ENCODE measurements at regions not wholly inside any gene's neighbourhood (a gene's known extent, or its start where the extent isn't known, plus 50 kb on each side); places are given as distances from the start of the nearest gene placed in this dataset.

GRCh38 chr2:76639171-76639680, 883.0 kb downstream of the LRRTM4 start:
- H3K4me3 Mint-ChIP-seq: no peak overlapping the region
- no peaks in the 10 kb centered on the region for H3K27me3 Mint-ChIP-seq
- H3K27ac Mint-ChIP-seq: no peak overlapping the region
- no peaks in the 10 kb centered on the region for H3K4me1 Mint-ChIP-seq
- no peaks in the 10 kb centered on the region for H3K36me3 Mint-ChIP-seq
- ATAC-seq (ENCODE audit: low read depth) (no peak), DNase-seq (ENCODE audit: low spot score in 2 of 2) (no peak)
- peaks cover 1% of the 10 kb centered on the region for H3K9me3 Mint-ChIP-seq

- Mint-ChIP-seq H3K4me3 (no peak overlapping the region), H3K27ac (no peak overlapping the region), H3K27me3 (no peaks in the 10 kb centered on the region), H3K4me1 (no peaks in the 10 kb centered on the region), H3K9me3 (no peaks in the 10 kb centered on the region), H3K36me3 (no peaks in the 10 kb centered on the region)
- ATAC-seq (ENCODE audit: low read depth) (no peak), DNase-seq (ENCODE audit: low spot score in 2 of 2) (no peak)
Measured at GRCh38 chr2:76633276-76633921, 888.8 kb downstream of the LRRTM4 start.

- H3K9me3 Mint-ChIP-seq: peaks cover 7% of the 10 kb centered on the region
- H3K4me1 Mint-ChIP-seq: no peaks in the 10 kb centered on the region
- H3K27me3 Mint-ChIP-seq: no peaks in the 10 kb centered on the region
- no peak for ATAC-seq (ENCODE audit: low read depth)
- H3K4me3 Mint-ChIP-seq: no peak overlapping the region
- no peaks in the 10 kb centered on the region for H3K36me3 Mint-ChIP-seq
- no peak for DNase-seq (ENCODE audit: low spot score in 2 of 2)
- no peak overlapping the region for H3K27ac Mint-ChIP-seq
Measured at GRCh38 chr2:76625101-76625500, 897.1 kb downstream of the LRRTM4 start.

- Mint-ChIP-seq H3K4me1 (no peaks in the 10 kb centered on the region), H3K36me3 (no peaks in the 10 kb centered on the region), H3K27ac (no peak overlapping the region), H3K9me3 (peaks cover 3% of the 10 kb centered on the region), H3K4me3 (no peak overlapping the region), H3K27me3 (no peaks in the 10 kb centered on the region)
- no peak for DNase-seq (ENCODE audit: low spot score in 2 of 2)
- no peak for ATAC-seq (ENCODE audit: low read depth)
Measured at GRCh38 chr2:76613330-76613729, 902.6 kb upstream of the GCFC2 start.

- DNase-seq (ENCODE audit: low spot score in 2 of 2) (no peak), ATAC-seq (ENCODE audit: low read depth) (no peak)
- Mint-ChIP-seq H3K4me3 (no peak overlapping the region), H3K27me3 (no peaks in the 10 kb centered on the region), H3K36me3 (no peaks in the 10 kb centered on the region), H3K27ac (no peak overlapping the region), H3K9me3 (peaks cover 1% of the 10 kb centered on the region), H3K4me1 (no peaks in the 10 kb centered on the region)
Measured at GRCh38 chr2:76612764-76613163, 902.0 kb upstream of the GCFC2 start.

- no peaks in the 10 kb centered on the region for H3K27me3 Mint-ChIP-seq
- ATAC-seq (ENCODE audit: low read depth) (no peak), DNase-seq (ENCODE audit: low spot score in 2 of 2) (no peak)
- H3K4me3 Mint-ChIP-seq: no peak overlapping the region
- no peak overlapping the region for H3K27ac Mint-ChIP-seq
- H3K4me1 Mint-ChIP-seq: no peaks in the 10 kb centered on the region
- H3K9me3 Mint-ChIP-seq: peaks cover 1% of the 10 kb centered on the region
- no peaks in the 10 kb centered on the region for H3K36me3 Mint-ChIP-seq
Measured at GRCh38 chr2:76610451-76610850, 899.7 kb upstream of the GCFC2 start.

- Mint-ChIP-seq H3K4me1 (no peaks in the 10 kb centered on the region), H3K4me3 (no peak overlapping the region), H3K27ac (no peak overlapping the region), H3K27me3 (no peaks in the 10 kb centered on the region), H3K36me3 (no peaks in the 10 kb centered on the region), H3K9me3 (no peaks in the 10 kb centered on the region)
- DNase-seq (ENCODE audit: low spot score in 2 of 2) (no peak), ATAC-seq (ENCODE audit: low read depth) (no peak)
Measured at GRCh38 chr2:76599732-76600368, 889.1 kb upstream of the GCFC2 start.

GRCh38 chr2:76584474-76584873, 873.8 kb upstream of the GCFC2 start:
- Mint-ChIP-seq H3K9me3 (peaks cover 7% of the 10 kb centered on the region), H3K4me3 (no peak overlapping the region)
- no peak for ATAC-seq (ENCODE audit: low read depth)

GRCh38 chr2:76579911-76580310, 869.2 kb upstream of the GCFC2 start:
- no peaks in the 10 kb centered on the region for H3K27me3 Mint-ChIP-seq
- peaks cover 18% of the 10 kb centered on the region for H3K9me3 Mint-ChIP-seq
- no peak overlapping the region for H3K4me3 Mint-ChIP-seq
- DNase-seq (ENCODE audit: low spot score in 2 of 2): no peak
- H3K36me3 Mint-ChIP-seq: no peaks in the 10 kb centered on the region
- ATAC-seq (ENCODE audit: low read depth): no peak
- no peaks in the 10 kb centered on the region for H3K4me1 Mint-ChIP-seq
- H3K27ac Mint-ChIP-seq: no peak overlapping the region

More at GRCh38 chr2:76584474-76584873, 873.8 kb upstream of the GCFC2 start:
- no peak for DNase-seq (ENCODE audit: low spot score in 2 of 2)
- Mint-ChIP-seq H3K27ac (no peak overlapping the region), H3K4me1 (no peaks in the 10 kb centered on the region), H3K36me3 (no peaks in the 10 kb centered on the region), H3K27me3 (no peaks in the 10 kb centered on the region)

GRCh38 chr2:76572981-76573380, 862.3 kb upstream of the GCFC2 start:
- H3K4me3 Mint-ChIP-seq: no peak overlapping the region
- H3K27ac Mint-ChIP-seq: no peak overlapping the region
- ATAC-seq (ENCODE audit: low read depth) (no peak), DNase-seq (ENCODE audit: low spot score in 2 of 2) (no peak)
- H3K27me3 Mint-ChIP-seq: no peaks in the 10 kb centered on the region
- peaks cover 7% of the 10 kb centered on the region for H3K9me3 Mint-ChIP-seq
- H3K4me1 Mint-ChIP-seq: no peaks in the 10 kb centered on the region
- H3K36me3 Mint-ChIP-seq: no peaks in the 10 kb centered on the region

- no peaks in the 10 kb centered on the region for H3K27me3 Mint-ChIP-seq
- H3K4me3 Mint-ChIP-seq: no peak overlapping the region
- no peaks in the 10 kb centered on the region for H3K36me3 Mint-ChIP-seq
- ATAC-seq (ENCODE audit: low read depth) (no peak), DNase-seq (ENCODE audit: low spot score in 2 of 2) (no peak)
- no peak overlapping the region for H3K27ac Mint-ChIP-seq
- H3K9me3 Mint-ChIP-seq: peaks cover 2% of the 10 kb centered on the region
- no peaks in the 10 kb centered on the region for H3K4me1 Mint-ChIP-seq
Measured at GRCh38 chr2:76569819-76570218, 859.1 kb upstream of the GCFC2 start.

- no peaks in the 10 kb centered on the region for H3K9me3 Mint-ChIP-seq
- ATAC-seq (ENCODE audit: low read depth) (no peak), DNase-seq (ENCODE audit: low spot score in 2 of 2) (no peak)
- no peaks in the 10 kb centered on the region for H3K27me3 Mint-ChIP-seq
- H3K36me3 Mint-ChIP-seq: no peaks in the 10 kb centered on the region
- no peaks in the 10 kb centered on the region for H3K4me1 Mint-ChIP-seq
- no peak overlapping the region for H3K4me3 Mint-ChIP-seq
- H3K27ac Mint-ChIP-seq: no peak overlapping the region
Measured at GRCh38 chr2:76567478-76567877, 856.8 kb upstream of the GCFC2 start.

- Mint-ChIP-seq H3K27ac (no peak overlapping the region), H3K4me3 (no peak overlapping the region), H3K36me3 (no peaks in the 10 kb centered on the region), H3K9me3 (no peaks in the 10 kb centered on the region), H3K4me1 (no peaks in the 10 kb centered on the region), H3K27me3 (no peaks in the 10 kb centered on the region)
- ATAC-seq (ENCODE audit: low read depth) (no peak), DNase-seq (ENCODE audit: low spot score in 2 of 2) (no peak)
Measured at GRCh38 chr2:76564734-76565133, 854.0 kb upstream of the GCFC2 start.

- DNase-seq (ENCODE audit: low spot score in 2 of 2): no peak
- H3K9me3 Mint-ChIP-seq: no peaks in the 10 kb centered on the region
- H3K27me3 Mint-ChIP-seq: no peaks in the 10 kb centered on the region
- H3K36me3 Mint-ChIP-seq: no peaks in the 10 kb centered on the region
- no peak overlapping the region for H3K4me3 Mint-ChIP-seq
- H3K27ac Mint-ChIP-seq: no peak overlapping the region
- no peaks in the 10 kb centered on the region for H3K4me1 Mint-ChIP-seq
- no peak for ATAC-seq (ENCODE audit: low read depth)
Measured at GRCh38 chr2:76563730-76564129, 853.0 kb upstream of the GCFC2 start.

GRCh38 chr2:76558157-76558556, 847.4 kb upstream of the GCFC2 start:
- Mint-ChIP-seq H3K4me3 (no peak overlapping the region), H3K9me3 (peaks cover 8% of the 10 kb centered on the region), H3K27ac (no peak overlapping the region), H3K27me3 (no peaks in the 10 kb centered on the region), H3K4me1 (no peaks in the 10 kb centered on the region), H3K36me3 (no peaks in the 10 kb centered on the region)
- DNase-seq (ENCODE audit: low spot score in 2 of 2) (no peak), ATAC-seq (ENCODE audit: low read depth) (no peak)

Data from memory B cell (primary cell).